Osteoblast (primary cell): ENCODE measurements at regions not wholly inside any gene's neighbourhood (a gene's known extent, or its start where the extent isn't known, plus 50 kb on each side); places are given as distances from the start of the nearest gene placed in this dataset.
"Not testable (repeated sequence)": the region's sequence is repeated elsewhere in the genome, so short reads cannot be mapped to it uniquely, and the experiment has no call there.

Experiments used
- DNase-seq: peaks from one replicate; pipeline ENCODE4 v3.0.0; 2011; ENCODE audit warnings: low spot score, mixed read lengths; ENCODE audit not compliant: insufficient read length; ENCODE audit errors: missing footprints
- H2AFZ ChIP-seq: 2 replicates; pipeline ENCODE4 v1.6.0; 2011; ENCODE audit warnings: mild to moderate bottlenecking, low read length
- H3K27ac ChIP-seq: 2 replicates; pipeline ENCODE4 v1.5.1; 2011; ENCODE audit warnings: mild to moderate bottlenecking, low read depth, low read length, moderate library complexity
- H3K27me3 ChIP-seq: 2 replicates; pipeline ENCODE4 v1.6.0; 2012; ENCODE audit warnings: mild to moderate bottlenecking, control low read depth, inconsistent platforms, low read length, moderate library complexity; ENCODE audit not compliant: insufficient read depth
- H3K36me3 ChIP-seq: 2 replicates; pipeline ENCODE4 v1.5.1; 2011; ENCODE audit warnings: mild to moderate bottlenecking, low read length, control low read depth, moderate library complexity; ENCODE audit not compliant: insufficient read depth
- H3K4me1 ChIP-seq: 2 replicates; pipeline ENCODE4 v1.5.1; 2011; ENCODE audit warnings: mild to moderate bottlenecking, low read length, control low read depth, moderate library complexity; ENCODE audit not compliant: insufficient read depth
- H3K4me2 ChIP-seq: 2 replicates; pipeline ENCODE4 v1.6.0; 2011; ENCODE audit warnings: mild to moderate bottlenecking, low read length; ENCODE audit not compliant: insufficient read depth
- H3K4me3 ChIP-seq: fragments of 200-600 bp; sonication (generic); 3 replicates; pipeline ENCODE4 v1.5.1; 2012; ENCODE audit warnings: mild to moderate bottlenecking, low read length, inconsistent platforms; ENCODE audit not compliant: insufficient read depth
- H3K79me2 ChIP-seq: 2 replicates; pipeline ENCODE4 v1.6.0; 2012; ENCODE audit warnings: mild to moderate bottlenecking, low read length, control low read depth, inconsistent platforms; ENCODE audit not compliant: insufficient read depth
- H3K9me3 ChIP-seq: 2 replicates; pipeline ENCODE4 v1.5.1; 2011; ENCODE audit warnings: low read depth, low read length, control low read depth
- H4K20me1 ChIP-seq: 2 replicates; pipeline ENCODE4 v1.6.0; 2012; ENCODE audit warnings: mild to moderate bottlenecking, low read length, control low read depth; ENCODE audit not compliant: insufficient read depth
- CTCF ChIP-seq: IDR thresholded peaks from 2 replicates; pipeline ENCODE4 v1.5.1; 2011; ENCODE audit warnings: mild to moderate bottlenecking, low read depth, low read length, moderate library complexity; ENCODE audit errors: extremely low read depth

- H3K4me2 ChIP-seq, result no peak overlapping the region
Observed at GRCh38 chr14:59055439-59056045, 132.9 kb upstream of the DAAM1 start.

GRCh38 chr14:59057551-59057950 lies 130.9 kb upstream of the DAAM1 start:
- TF ChIP-seq CTCF, result no peak
- Histone ChIP-seq H3K4me3 (no peak overlapping the region), H3K4me2 (no peak overlapping the region), H4K20me1 (no peaks in the 10 kb centered on the region), H3K9me3 (no peaks in the 10 kb centered on the region), H3K4me1 (no peaks in the 10 kb centered on the region), H3K36me3 (no peaks in the 10 kb centered on the region), H2AFZ (no peak overlapping the region), H3K27me3 (no peaks in the 10 kb centered on the region), H3K27ac (no peak overlapping the region), H3K79me2 (no peaks in the 10 kb centered on the region)
- no peak for DNase-seq

More at GRCh38 chr14:59055439-59056045, 132.9 kb upstream of the DAAM1 start:
- H2AFZ ChIP-seq, result no peak overlapping the region
- no peaks in the 10 kb centered on the region for H3K4me1 ChIP-seq
- no peak overlapping the region for H3K27ac ChIP-seq
- H3K79me2 ChIP-seq, result no peaks in the 10 kb centered on the region
- peak; percentile 83 for TF ChIP-seq CTCF
- no peaks in the 10 kb centered on the region for H3K36me3 ChIP-seq
- peak; percentile 75 for DNase-seq
- H3K27me3 ChIP-seq, result no peaks in the 10 kb centered on the region
- H3K9me3 ChIP-seq, result no peaks in the 10 kb centered on the region
- H3K4me3 ChIP-seq, result no peak overlapping the region
- no peaks in the 10 kb centered on the region for H4K20me1 ChIP-seq

- not testable (repeated sequence) for H3K4me2 ChIP-seq, H3K9me3 ChIP-seq, H2AFZ ChIP-seq, H3K79me2 ChIP-seq, H3K36me3 ChIP-seq, H3K4me3 ChIP-seq, H4K20me1 ChIP-seq, H3K4me1 ChIP-seq, DNase-seq, H3K27ac ChIP-seq, H3K27me3 ChIP-seq
Observed at GRCh38 chr14:59058776-59059175, 129.7 kb upstream of the DAAM1 start.

- H3K9me3 ChIP-seq, result no peaks in the 10 kb centered on the region
- no peaks in the 10 kb centered on the region for H4K20me1 ChIP-seq
- no peak overlapping the region for H3K4me3 ChIP-seq
- no peaks in the 10 kb centered on the region for H3K36me3 ChIP-seq
- DNase-seq, result no peak
- H3K79me2 ChIP-seq, result no peaks in the 10 kb centered on the region
- H2AFZ ChIP-seq, result no peak overlapping the region
- H3K4me2 ChIP-seq, result no peak overlapping the region
- no peak for TF ChIP-seq CTCF
- no peaks in the 10 kb centered on the region for H3K4me1 ChIP-seq
- no peaks in the 10 kb centered on the region for H3K27me3 ChIP-seq
- H3K27ac ChIP-seq, result no peak overlapping the region
Observed at GRCh38 chr14:59060841-59061240, 127.6 kb upstream of the DAAM1 start.
